ENCODE measurements at regions not wholly inside any gene's neighbourhood (a gene's known extent, or its start where the extent isn't known, plus 50 kb on each side); places are given as distances from the start of the nearest gene placed in this dataset.

DNA sequence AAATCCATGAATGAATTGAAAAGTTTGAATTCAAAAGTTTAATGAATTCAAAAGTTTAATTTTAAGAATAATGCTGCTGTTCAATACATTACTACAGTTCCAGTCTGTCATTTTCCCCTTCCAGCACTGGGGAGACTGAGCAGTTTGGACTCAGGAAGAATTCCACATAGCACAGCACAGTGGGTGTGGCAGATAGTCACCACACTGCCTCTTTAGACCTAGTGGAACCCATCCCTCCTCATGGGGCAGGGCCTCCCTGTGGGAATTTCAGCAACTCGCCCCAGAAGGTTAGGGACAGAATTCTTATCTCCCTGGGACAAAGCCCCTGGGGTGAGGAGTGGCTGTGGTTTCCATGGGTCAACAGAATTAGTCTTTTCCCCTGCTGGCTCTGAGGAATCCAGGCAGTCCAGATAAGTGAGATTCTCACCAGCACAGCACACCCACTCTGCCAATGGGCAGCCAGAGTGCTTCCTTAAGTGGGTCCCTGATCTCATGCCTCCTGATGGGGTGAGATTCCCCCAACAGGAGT is 442.0 kb upstream of the SYT4 start:
- TF ChIP-seq CTCF (IDR thresholded peaks at IDR 0.05), result no peak
- ATAC-seq (ENCODE audit: low FRiP score) (no peak), DNase-seq (ENCODE audit: low spot score) (no peak)

GRCh38 chr18:43720041-43720440 is 442.8 kb upstream of the SYT4 start:
- DNase-seq (ENCODE audit: low spot score), result no peak
- TF ChIP-seq CTCF (IDR thresholded peaks at IDR 0.05), result no peak
- ATAC-seq (ENCODE audit: low FRiP score), result no peak

GRCh38 chr18:43735570-43735969 is 458.3 kb upstream of the SYT4 start:
- no peak for DNase-seq (ENCODE audit: low spot score)
- TF ChIP-seq CTCF (IDR thresholded peaks at IDR 0.05), result no peak
- no peak for ATAC-seq (ENCODE audit: low FRiP score)

DNA sequence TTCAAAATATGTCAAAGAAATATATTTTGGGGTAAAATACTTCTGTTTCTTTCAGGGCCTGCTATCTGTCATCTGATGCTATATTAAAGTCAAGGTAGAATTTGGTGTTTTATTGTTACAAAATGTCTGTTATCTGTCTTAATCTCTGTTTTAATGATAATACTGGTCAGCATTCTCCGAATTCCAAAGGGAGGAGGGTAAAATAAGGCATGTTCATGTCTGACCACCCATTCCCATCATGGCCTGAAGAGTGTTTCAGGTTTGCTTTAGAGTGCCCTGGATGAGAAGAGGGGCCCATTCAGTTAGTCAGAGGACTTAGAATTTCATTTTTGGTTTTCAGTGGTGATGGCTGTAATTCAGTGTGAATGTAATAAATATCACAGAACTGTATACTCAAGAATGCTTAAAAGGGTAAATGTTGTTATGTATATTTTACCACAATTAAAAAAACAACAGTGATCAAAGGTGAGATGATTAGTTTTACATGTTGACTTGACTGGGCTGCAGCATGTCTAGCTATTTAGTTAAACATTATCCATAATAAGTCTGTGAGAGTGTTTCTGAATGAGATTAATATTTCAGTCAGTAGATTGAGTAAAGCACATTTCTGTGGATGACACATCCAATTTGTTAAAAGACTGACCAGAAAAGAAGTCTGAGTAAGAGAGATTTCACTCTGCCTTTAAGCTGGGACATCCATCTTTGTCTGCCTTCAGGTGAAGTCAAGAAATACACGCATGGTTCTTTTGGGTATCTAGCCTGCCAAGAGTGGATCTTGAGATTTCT is 467.9 kb upstream of the SYT4 start:
- DNase-seq (ENCODE audit: low spot score) (no peak), ATAC-seq (ENCODE audit: low FRiP score) (no peak)
- no peak for TF ChIP-seq CTCF (IDR thresholded peaks at IDR 0.05)

DNA sequence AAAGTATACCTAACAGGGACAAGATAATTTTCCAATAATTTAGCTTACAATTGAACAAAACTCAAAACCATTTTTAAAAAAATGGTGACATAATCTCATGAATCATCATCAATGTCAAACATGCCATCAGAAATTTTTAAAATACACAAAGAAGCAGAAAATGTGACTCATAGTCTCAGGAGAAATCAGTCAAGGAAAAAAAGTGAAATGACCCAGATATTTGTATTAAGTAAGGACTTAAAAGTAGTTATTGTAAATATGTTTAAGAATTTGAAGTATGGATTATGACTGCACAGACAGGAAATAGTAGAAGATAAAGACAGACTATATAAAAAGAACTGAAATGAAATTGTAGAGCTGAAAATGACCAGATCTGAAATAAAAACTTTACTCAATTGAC is 473.9 kb upstream of the SYT4 start:
- DNase-seq (ENCODE audit: low spot score) (no peak), ATAC-seq (ENCODE audit: low FRiP score) (no peak)
- TF ChIP-seq CTCF (IDR thresholded peaks at IDR 0.05), result no peak

DNA sequence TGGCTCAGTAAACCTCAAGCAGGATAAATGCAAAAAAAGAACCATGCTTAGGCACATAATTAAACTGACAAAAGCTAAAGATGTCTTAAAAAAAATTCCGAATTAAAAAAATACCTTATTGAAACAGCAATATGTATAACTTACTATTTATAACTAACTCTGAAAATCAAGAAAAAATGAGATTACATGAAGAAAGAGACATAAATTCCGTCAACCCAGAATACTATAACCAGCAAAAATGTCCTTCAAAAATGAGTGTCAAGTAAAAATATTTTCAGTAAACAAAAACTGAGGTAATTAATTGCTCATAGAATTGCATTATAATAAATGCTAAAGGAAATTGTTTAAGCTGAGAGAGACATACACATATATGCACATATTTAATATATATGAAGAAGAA is 474.5 kb upstream of the SYT4 start:
- no peak for ATAC-seq (ENCODE audit: low FRiP score)
- DNase-seq (ENCODE audit: low spot score), result no peak
- no peak for TF ChIP-seq CTCF (IDR thresholded peaks at IDR 0.05)

DNA sequence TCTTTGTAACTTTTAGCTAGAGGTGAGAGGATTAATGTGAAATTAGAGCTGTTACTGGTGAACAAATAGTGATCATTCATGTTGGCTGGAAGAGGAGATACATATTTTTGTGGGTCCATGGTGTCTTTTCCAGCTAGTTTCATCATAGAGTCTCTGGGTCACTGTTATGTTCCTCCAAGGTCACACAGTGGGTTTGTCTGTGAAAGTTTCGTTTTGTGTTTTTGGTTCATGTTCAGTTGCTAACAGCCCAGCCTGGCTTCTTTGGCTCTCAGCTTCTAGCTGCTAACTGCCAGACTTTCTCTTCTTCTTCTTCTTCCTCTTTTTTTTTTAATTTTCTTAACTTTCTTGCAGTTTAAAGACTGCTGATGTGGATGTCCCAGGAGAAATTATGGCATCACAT is 480.0 kb upstream of the SYT4 start:
- no peak for TF ChIP-seq CTCF (IDR thresholded peaks at IDR 0.05)
- DNase-seq (ENCODE audit: low spot score) (no peak), ATAC-seq (ENCODE audit: low FRiP score) (no peak)

All from omental fat pad (tissue), 3 donors.